HG02870 (cell line): ENCODE measurements at regions not wholly inside any gene's neighbourhood (a gene's known extent, or its start where the extent isn't known, plus 50 kb on each side); places are given as distances from the start of the nearest gene placed in this dataset.
"Not testable (repeated sequence)": the region's sequence is repeated elsewhere in the genome, so short reads cannot be mapped to it uniquely, and the experiment has no call there.

Source experiments
- ATAC-seq: cut with Tn5 transposase; IDR thresholded peaks from one replicate; pipeline ENCODE4 v1.9.1; 2021; ENCODE audit warnings: mild to moderate bottlenecking, moderate library complexity; ENCODE audit not compliant: unreplicated experiment

- ATAC-seq = peak; percentile 31
These were observed 60.3 kb downstream of the EOMES start for GRCh38 chr3:27661797-27662196.

- peak; percentile 66 for ATAC-seq
These were observed 62.7 kb downstream of the EOMES start for GRCh38 chr3:27659279-27660021.

GRCh38 chr3:27658741-27659140, 63.4 kb downstream of the EOMES start:
- ATAC-seq = no peak

GRCh38 chr3:27657871-27658270, 64.3 kb downstream of the EOMES start:
- ATAC-seq = no peak

GRCh38 chr3:27657404-27657803, 64.7 kb downstream of the EOMES start:
- no peak for ATAC-seq

GRCh38 chr3:27656790-27657189, 65.3 kb downstream of the EOMES start:
- ATAC-seq = no peak

- ATAC-seq = no peak
These were observed 66.6 kb downstream of the EOMES start for GRCh38 chr3:27655547-27655946.

GRCh38 chr3:27653803-27654558, 68.1 kb downstream of the EOMES start:
- ATAC-seq = no peak

GRCh38 chr3:27649277-27649676, 72.8 kb downstream of the EOMES start:
- ATAC-seq = no peak

- no peak for ATAC-seq
These were observed 75.2 kb downstream of the EOMES start for GRCh38 chr3:27646896-27647295.

GRCh38 chr3:27644941-27645340, 77.2 kb downstream of the EOMES start:
- no peak for ATAC-seq

GRCh38 chr3:27643355-27643754, 78.8 kb downstream of the EOMES start:
- no peak for ATAC-seq

- no peak for ATAC-seq
These were observed 79.3 kb downstream of the EOMES start for GRCh38 chr3:27642796-27643195.

- ATAC-seq = no peak
These were observed 80.1 kb downstream of the EOMES start for GRCh38 chr3:27641888-27642601.

GRCh38 chr3:27641271-27641800, 80.8 kb downstream of the EOMES start:
- ATAC-seq = no peak

- ATAC-seq = no peak
These were observed 82.9 kb downstream of the EOMES start for GRCh38 chr3:27639271-27639670.

- ATAC-seq = no peak
These were observed 83.5 kb downstream of the EOMES start for GRCh38 chr3:27638594-27638993.

GRCh38 chr3:27637346-27637995, 84.7 kb downstream of the EOMES start:
- no peak for ATAC-seq

GRCh38 chr3:27635006-27635405, 87.1 kb downstream of the EOMES start:
- ATAC-seq = not testable (repeated sequence)

- ATAC-seq = peak; percentile 24
These were observed 88.9 kb downstream of the EOMES start for GRCh38 chr3:27633224-27633545.
